Gastrocnemius medialis (tissue), 4 donors: ENCODE measurements at regions not wholly inside any gene's neighbourhood (a gene's known extent, or its start where the extent isn't known, plus 50 kb on each side); places are given as distances from the start of the nearest gene placed in this dataset.

ENCODE experiments used
- CTCF ChIP-seq, 5 experiments: fragments of 450-650 bp in 3 of 5; fragments of 200-600 bp in 2 of 5; sonication (generic) in 2 of 5; IDR thresholded peaks in 4 of 5; conservative IDR thresholded peaks in 1 of 5; 1 replicate in 4 of 5; 2 replicates in 1 of 5; pipeline ENCODE4 v1.5.1; 2016 to 2019; ENCODE audit warnings: antibody characterized with exemption in 5 of 5, mild to moderate bottlenecking in 3 of 5, moderate library complexity in 3 of 5
- POLR2A ChIP-seq, 2 donors: fragments of 450-650 bp; IDR thresholded peaks; one replicate each; pipeline ENCODE4 v1.6.1; 2017; ENCODE audit warnings: antibody characterized with exemption in 2 of 2, mild to moderate bottlenecking in 2 of 2, moderate library complexity in 2 of 2

GRCh38 chr13:26128676-26129075 is 76.9 kb upstream of the SHISA2 start:
- no peak for TF ChIP-seq CTCF (IDR thresholded peaks at IDR 0.05 in 4 of 5, conservative IDR thresholded peaks at IDR 0.05 in 1 of 5)
- TF ChIP-seq POLR2A (IDR thresholded peaks at IDR 0.05): no peak
